ENCODE measurements at regions not wholly inside any gene's neighbourhood (a gene's known extent, or its start where the extent isn't known, plus 50 kb on each side); places are given as distances from the start of the nearest gene placed in this dataset.
A peak's percentile ranks its signal among the peaks of the same experiment; 100 is the strongest.

- Histone ChIP-seq H3K4me2 (ENCODE audit: insufficient read depth, low read length) (no peak overlapping the region), H3K27ac (ENCODE audit: extremely low read depth, low read depth, low read length) (no peak overlapping the region), H3K4me1 (replicated peaks in 1 of 2; ENCODE audit: control insufficient read depth in 2 of 2, insufficient read depth in 2 of 2, low read length in 2 of 2) (no peaks in the 10 kb centered on the region), H3K4me3 (no peak overlapping the region), H3K36me3 (ENCODE audit: control insufficient read depth, insufficient read depth, low read length) (no peaks in the 10 kb centered on the region), H4K20me1 (replicated peaks; ENCODE audit: control insufficient read depth, insufficient read depth, low read length) (no peaks in the 10 kb centered on the region), H3K9me1 (ENCODE audit: control insufficient read depth, insufficient read depth, low read length) (no peaks in the 10 kb centered on the region), H2AFZ (ENCODE audit: low read depth, low read length) (no peak overlapping the region), H3K27me3 (ENCODE audit: control insufficient read depth in 2 of 2, insufficient read depth in 2 of 2, low read length in 2 of 2) (peaks cover 0 to 5% of the 10 kb centered on the region in 2 experiments; a peak in 1 of 5 replicates), H3K9me3 (replicated peaks; ENCODE audit: control insufficient read depth, insufficient read depth, low read depth, low read length) (no peaks in the 10 kb centered on the region), H3K9ac (ENCODE audit: insufficient read depth in 1 of 2, low read depth in 2 of 2, low read length in 2 of 2) (no peak overlapping the region), H3K79me2 (ENCODE audit: control insufficient read depth, insufficient read depth, low read length) (no peaks in the 10 kb centered on the region)
- WGBS (ENCODE audit: insufficient coverage, low coverage, missing lambda C conversion rate) = 4% methylated on average over 9 of the region's 10 CpGs
- ChIA-PET CTCF (ENCODE audit: low intra/inter-chr PET ratio) (no interaction called here), POLR2A (no interaction called here)
- no TSS peak for BruUV-seq (replicated peaks)
- ATAC-seq (no peak), DNase-seq (ENCODE audit: extremely low read depth in 1 of 4, low spot score in 3 of 4) (peak in 2 of 4 experiments; percentile 3 to 4), FAIRE-seq (no peak)
- intact Hi-C loops (cut with micrococcal nuclease) = no loop called here
- in situ Hi-C loops (cut with MboI) = no loop called here
- TF ChIP-seq DACH1 (IDR thresholded peaks at IDR 0.05; ENCODE audit: partially characterized antibody) (no peak), HNRNPUL1 (IDR thresholded peaks at IDR 0.05; ENCODE audit: low read length) (no peak), MEIS2 (IDR thresholded peaks at IDR 0.05; ENCODE audit: partially characterized antibody) (no peak), ZNF354B (CRISPR knock-in tag; IDR thresholded peaks at IDR 0.05) (no peak), SUPT5H (IDR thresholded peaks at IDR 0.05) (no peak), CBFB (CRISPR knock-in tag; IDR thresholded peaks at IDR 0.05) (no peak), CHCHD3 (CRISPR knock-in tag; IDR thresholded peaks at IDR 0.05) (no peak), MAFF (IDR thresholded peaks at IDR 0.05; ENCODE audit: low read length) (no peak), RAD21 (CRISPR knock-in tag; conservative IDR thresholded peaks at IDR 0.05 in 1 of 2, IDR thresholded peaks at IDR 0.05 in 1 of 2) (peak in 1 of 2 experiments; percentile 20; a peak in 1 of 4 replicates), MCM5 (IDR thresholded peaks at IDR 0.05; ENCODE audit: low read depth) (no peak), REST (IDR thresholded peaks at IDR 0.05; ENCODE audit: borderline replicate concordance) (0 out of 2 replicates have a peak, but pooled peaks have one; percentile 14), REST (CRISPR knock-in tag; IDR thresholded peaks at IDR 0.05; ENCODE audit: low read depth) (no peak), KAT2B (IDR thresholded peaks at IDR 0.05; ENCODE audit: low read depth, low read length) (no peak), ZBTB1 (CRISPR knock-in tag; IDR thresholded peaks at IDR 0.05; ENCODE audit: borderline replicate concordance, low read depth) (no peak), KDM5B (IDR thresholded peaks at IDR 0.05; ENCODE audit: insufficient replicate concordance, low read depth, low read length) (no peak)
Measured at GRCh38 chr13:22103046-22104027, 432.5 kb downstream of the FGF9 start.
